PC-3 (cell line): ENCODE measurements at regions not wholly inside any gene's neighbourhood (a gene's known extent, or its start where the extent isn't known, plus 50 kb on each side); places are given as distances from the start of the nearest gene placed in this dataset.
A peak's percentile ranks its signal among the peaks of the same experiment; 100 is the strongest.
"Not testable (repeated sequence)": the region's sequence is repeated elsewhere in the genome, so short reads cannot be mapped to it uniquely, and the experiment has no call there.

Experiments used
- ATAC-seq: fragments of 200-7000 bp; cut with Tn5 transposase; 2 replicates; pipeline ENCODE4 v1.9.1; 2020; ENCODE audit warnings: mild to moderate bottlenecking, moderate library complexity
- BruUV-seq: library from RNA; stranded (reverse); fragments of 400-500 nt; replicated peaks from 2 replicates; lab custom pipeline; 2021; lab: Mats Ljungman, UMichigan
- CTCF ChIA-PET: fragments of 300-600 bp; sonication (Branson Sonifier 250); formaldehyde crosslinking; loops from one replicate; lab custom pipeline; 2022; ENCODE audit warnings: antibody characterized with exemption; lab: Charles Lee
- POLR2A ChIA-PET: fragments of 300-600 bp; sonication (Branson Sonifier 250); formaldehyde crosslinking; loops from one replicate; lab custom pipeline; 2022; ENCODE audit warnings: antibody characterized with exemption; ENCODE audit not compliant: unreplicated experiment; lab: Charles Lee
- DNase-seq: peaks from one replicate; pipeline ENCODE4 v3.0.0-alpha.2; 2015
- H2AFZ ChIP-seq: fragments of 300-600 bp; sonication (generic); 2 replicates; pipeline ENCODE4 v1.6.0; 2016; ENCODE audit warnings: antibody characterized with exemption, low read length
- H3F3A ChIP-seq: fragments of 300-600 bp; sonication (generic); one replicate; pipeline ENCODE4 v1.6.0; 2017; ENCODE audit warnings: antibody characterized with exemption, low read length, control low read depth, mild to moderate bottlenecking; ENCODE audit not compliant: unreplicated experiment
- H3K27ac ChIP-seq: fragments of 300-600 bp; sonication (generic); 2 replicates; pipeline ENCODE4 v1.5.1; 2016; ENCODE audit warnings: mild to moderate bottlenecking, low read length
- H3K27me3 ChIP-seq: fragments of 300-600 bp; sonication (generic); 2 replicates; pipeline ENCODE4 v1.6.1; 2016; ENCODE audit warnings: low read length, mixed read lengths
- H3K36me3 ChIP-seq: fragments of 300-600 bp; sonication (generic); 2 replicates; pipeline ENCODE4 v1.6.1; 2016; ENCODE audit warnings: low read depth, mixed run types, low read length, mixed read lengths
- H3K4me1 ChIP-seq: fragments of 300-600 bp; sonication (generic); 2 replicates; pipeline ENCODE4 v1.5.1; 2016; ENCODE audit warnings: low read length; ENCODE audit not compliant: insufficient read depth
- H3K4me2 ChIP-seq: fragments of 300-600 bp; sonication (generic); 2 replicates; pipeline ENCODE4 v1.6.0; 2016; ENCODE audit warnings: low read length
- H3K4me3 ChIP-seq: fragments of 300-600 bp; sonication (generic); 2 replicates; pipeline ENCODE4 v1.5.1; 2016; ENCODE audit warnings: mild to moderate bottlenecking, low read length, mixed read lengths
- H3K79me2 ChIP-seq: fragments of 300-600 bp; sonication (generic); 2 replicates; pipeline ENCODE4 v1.6.1; 2017; ENCODE audit warnings: low read length, mixed read lengths
- H3K9ac ChIP-seq: fragments of 300-600 bp; sonication (generic); 2 replicates; pipeline ENCODE4 v1.6.0; 2016; ENCODE audit warnings: mild to moderate bottlenecking, low read length
- H3K9me2 ChIP-seq: fragments of 300-600 bp; sonication (generic); replicated peaks from 2 replicates; pipeline ENCODE4 v1.6.1; 2016; ENCODE audit warnings: mixed run types, low read length, mixed read lengths
- H3K9me3 ChIP-seq: fragments of 300-600 bp; sonication (generic); 2 replicates; pipeline ENCODE4 v1.6.1; 2016; ENCODE audit warnings: low read length, mixed read lengths
- H4K20me1 ChIP-seq: fragments of 300-600 bp; sonication (generic); 2 replicates; pipeline ENCODE4 v1.6.1; 2016; ENCODE audit warnings: low read length, mixed read lengths
- CTCF ChIP-seq: fragments of 300-600 bp; sonication (generic); conservative IDR thresholded peaks from 2 replicates; pipeline ENCODE4 v1.5.1; 2017; ENCODE audit warnings: antibody characterized with exemption, low read depth, mild to moderate bottlenecking, low read length
- EZH2 ChIP-seq: fragments of 300-600 bp; sonication (generic); IDR thresholded peaks from one replicate; pipeline ENCODE4 v1.6.1; 2017; ENCODE audit warnings: antibody characterized with exemption, mild to moderate bottlenecking, low read length; ENCODE audit not compliant: unreplicated experiment
- EZH2phosphoT487 ChIP-seq: fragments of 300-600 bp; sonication (generic); IDR thresholded peaks from 2 replicates; pipeline ENCODE4 v1.6.1; 2018; ENCODE audit warnings: mild to moderate bottlenecking, antibody characterized with exemption, low read length, borderline replicate concordance
- intact Hi-C: fragments of 100-400 bp; cut with micrococcal nuclease; formaldehyde crosslinking; loops from 2 replicates; pipeline ENCODE4 v1.9.0; 2023

GRCh38 chr10:17533731-17534130, 79.3 kb upstream of the ST8SIA6 start:
- Histone ChIP-seq H3K9me3 (no peaks in the 10 kb centered on the region), H3K27me3 (no peaks in the 10 kb centered on the region), H3F3A (no peaks in the 10 kb centered on the region), H3K79me2 (no peaks in the 10 kb centered on the region), H4K20me1 (no peaks in the 10 kb centered on the region), H3K4me2 (no peak overlapping the region), H3K27ac (no peak overlapping the region), H3K36me3 (no peaks in the 10 kb centered on the region), H3K9me2 (no peaks in the 10 kb centered on the region), H3K4me3 (no peak overlapping the region), H3K4me1 (no peaks in the 10 kb centered on the region), H3K9ac (no peak overlapping the region), H2AFZ (no peak overlapping the region)
- TF ChIP-seq EZH2, result no peak
- TF ChIP-seq EZH2phosphoT487, result no peak
- no peak for TF ChIP-seq CTCF
- intact Hi-C loops, result no loop called here
- BruUV-seq, result no TSS peak
- POLR2A ChIA-PET, result no interaction called here
- CTCF ChIA-PET, result interaction anchor here (0.6 kb wide), 1 partner anchor 50 kb away, joined by 4 read pairs; no protein-coding TSS in a partner anchor
- ATAC-seq (no peak), DNase-seq (no peak)

GRCh38 chr10:17528306-17528862, 74.0 kb upstream of the ST8SIA6 start:
- H3K27me3 ChIP-seq, result no peaks in the 10 kb centered on the region
- POLR2A ChIA-PET, result no interaction called here
- no peaks in the 10 kb centered on the region for H3K36me3 ChIP-seq
- no TSS peak for BruUV-seq
- no peak overlapping the region for H3K9ac ChIP-seq
- no peaks in the 10 kb centered on the region for H3K9me2 ChIP-seq
- no peak for TF ChIP-seq EZH2
- TF ChIP-seq EZH2phosphoT487, result no peak
- TF ChIP-seq CTCF, result no peak
- no peaks in the 10 kb centered on the region for H3K79me2 ChIP-seq
- no peaks in the 10 kb centered on the region for H3K9me3 ChIP-seq
- DNase-seq (no peak), ATAC-seq (no peak)
- H3K4me2 ChIP-seq, result no peak overlapping the region
- no peak overlapping the region for H2AFZ ChIP-seq
- no peaks in the 10 kb centered on the region for H3F3A ChIP-seq
- H3K4me1 ChIP-seq, result peaks cover 13% of the 10 kb centered on the region
- intact Hi-C loops, result no loop called here
- H3K27ac ChIP-seq, result no peak overlapping the region
- no peaks in the 10 kb centered on the region for H4K20me1 ChIP-seq
- no peak overlapping the region for H3K4me3 ChIP-seq
- CTCF ChIA-PET, result no interaction called here

GRCh38 chr10:17527514-17528146, 73.2 kb upstream of the ST8SIA6 start:
- no peak for TF ChIP-seq EZH2phosphoT487
- TF ChIP-seq CTCF, result no peak
- TF ChIP-seq EZH2, result no peak
- CTCF ChIA-PET, result no interaction called here
- no peaks in the 10 kb centered on the region for H3K79me2 ChIP-seq
- no peaks in the 10 kb centered on the region for H3K27me3 ChIP-seq
- no peaks in the 10 kb centered on the region for H3K9me2 ChIP-seq
- DNase-seq, result peak; percentile 70
- no peak overlapping the region for H3K9ac ChIP-seq
- peak; percentile 87 for ATAC-seq
- H3K4me3 ChIP-seq, result no peak overlapping the region
- H3K4me2 ChIP-seq, result peak overlapping the region; percentile 51
- H3K27ac ChIP-seq, result peak overlapping the region; percentile 59
- H3F3A ChIP-seq, result no peaks in the 10 kb centered on the region
- BruUV-seq, result no TSS peak
- H3K4me1 ChIP-seq, result peaks cover 13% of the 10 kb centered on the region
- H3K9me3 ChIP-seq, result no peaks in the 10 kb centered on the region
- H2AFZ ChIP-seq, result peak overlapping the region; percentile 64
- no peaks in the 10 kb centered on the region for H4K20me1 ChIP-seq
- intact Hi-C loops, result no loop called here
- POLR2A ChIA-PET, result no interaction called here
- H3K36me3 ChIP-seq, result no peaks in the 10 kb centered on the region

- not testable (repeated sequence) for H3K27me3 ChIP-seq, H3K27ac ChIP-seq, H3K36me3 ChIP-seq
Measured at GRCh38 chr10:17526571-17526970, 72.2 kb upstream of the ST8SIA6 start.

More at GRCh38 chr10:17526571-17526970, 72.2 kb upstream of the ST8SIA6 start:
- H3K4me3 ChIP-seq, intact Hi-C loops, H2AFZ ChIP-seq, H3K9ac ChIP-seq, DNase-seq, H3F3A ChIP-seq, H3K79me2 ChIP-seq, H3K9me3 ChIP-seq, H3K9me2 ChIP-seq, H4K20me1 ChIP-seq, BruUV-seq, H3K4me2 ChIP-seq, CTCF ChIA-PET, ATAC-seq, POLR2A ChIA-PET: not testable (repeated sequence)
- peaks cover 13% of the 10 kb centered on the region for H3K4me1 ChIP-seq
